Bronchial epithelial cell (primary cell): ENCODE measurements at regions not wholly inside any gene's neighbourhood (a gene's known extent, or its start where the extent isn't known, plus 50 kb on each side); places are given as distances from the start of the nearest gene placed in this dataset.

ENCODE experiments used
- DNase-seq: peaks from one replicate; pipeline ENCODE4 v3.0.0-alpha.2; 2010; ENCODE audit warnings: low read depth
- FAIRE-seq: peaks from 2 replicates; lab custom pipeline; 2011; peaks lifted over from hg19 to GRCh38; lab: Jason Lieb, UNC
- H3K27me3 ChIP-seq: 2 replicates; pipeline ENCODE4 v1.5.1; 2011; ENCODE audit warnings: low read length; ENCODE audit not compliant: control insufficient read depth, insufficient read depth
- H3K36me3 ChIP-seq: 2 replicates; pipeline ENCODE4 v1.5.1; 2011; ENCODE audit warnings: low read length; ENCODE audit not compliant: control insufficient read depth, insufficient read depth
- H3K4me3 ChIP-seq: 2 replicates; pipeline ENCODE4 v1.5.1; 2011; ENCODE audit warnings: mild to moderate bottlenecking, low read depth, low read length, control low read depth
- TF ChIP-seq, protein P1 (sequence below): IDR thresholded peaks from 2 replicates; pipeline ENCODE4 v1.5.1; 2011; ENCODE audit warnings: mild to moderate bottlenecking, moderate library complexity, low read length, control low read depth, inconsistent platforms; ENCODE audit not compliant: insufficient read depth, severe bottlenecking

DNA sequence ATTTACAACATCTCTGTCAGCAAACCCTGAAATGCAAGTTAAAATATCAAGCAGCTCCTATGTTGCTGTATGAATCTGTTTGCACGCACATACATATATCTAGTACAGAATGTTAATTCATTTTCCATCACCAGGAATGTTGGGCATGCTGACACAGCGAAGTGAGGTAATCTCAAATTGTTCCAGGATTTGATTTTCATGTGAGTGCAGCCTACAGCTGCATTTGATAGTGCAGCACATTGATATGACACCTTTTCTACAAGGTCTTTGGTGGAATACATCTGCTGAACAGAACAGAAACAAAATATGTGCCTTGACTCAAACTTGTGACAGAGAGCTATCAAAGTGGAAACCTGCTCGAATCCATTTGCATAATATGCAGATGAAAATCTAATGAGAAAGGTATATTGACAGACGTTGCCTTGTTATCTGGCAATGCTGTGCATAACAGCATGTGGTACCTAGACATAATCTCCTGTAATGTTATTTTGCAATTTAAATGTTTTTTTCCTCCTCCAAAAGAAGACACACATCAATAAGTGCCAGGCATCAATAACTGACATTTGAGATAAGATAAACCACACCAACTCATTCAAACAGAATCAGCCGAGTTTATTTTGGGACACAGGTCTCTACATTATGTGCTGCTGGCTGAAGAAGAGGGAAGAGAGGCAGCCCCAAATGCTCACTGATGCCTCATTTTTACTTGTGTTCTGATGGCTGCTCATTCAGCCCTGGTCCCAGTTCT is 512.2 kb downstream of the ZNF608 start:
- no peak overlapping the region for H3K4me3 ChIP-seq
- no peaks in the 10 kb centered on the region for H3K36me3 ChIP-seq
- no peaks in the 10 kb centered on the region for H3K27me3 ChIP-seq
- TF ChIP-seq, protein P1, sequence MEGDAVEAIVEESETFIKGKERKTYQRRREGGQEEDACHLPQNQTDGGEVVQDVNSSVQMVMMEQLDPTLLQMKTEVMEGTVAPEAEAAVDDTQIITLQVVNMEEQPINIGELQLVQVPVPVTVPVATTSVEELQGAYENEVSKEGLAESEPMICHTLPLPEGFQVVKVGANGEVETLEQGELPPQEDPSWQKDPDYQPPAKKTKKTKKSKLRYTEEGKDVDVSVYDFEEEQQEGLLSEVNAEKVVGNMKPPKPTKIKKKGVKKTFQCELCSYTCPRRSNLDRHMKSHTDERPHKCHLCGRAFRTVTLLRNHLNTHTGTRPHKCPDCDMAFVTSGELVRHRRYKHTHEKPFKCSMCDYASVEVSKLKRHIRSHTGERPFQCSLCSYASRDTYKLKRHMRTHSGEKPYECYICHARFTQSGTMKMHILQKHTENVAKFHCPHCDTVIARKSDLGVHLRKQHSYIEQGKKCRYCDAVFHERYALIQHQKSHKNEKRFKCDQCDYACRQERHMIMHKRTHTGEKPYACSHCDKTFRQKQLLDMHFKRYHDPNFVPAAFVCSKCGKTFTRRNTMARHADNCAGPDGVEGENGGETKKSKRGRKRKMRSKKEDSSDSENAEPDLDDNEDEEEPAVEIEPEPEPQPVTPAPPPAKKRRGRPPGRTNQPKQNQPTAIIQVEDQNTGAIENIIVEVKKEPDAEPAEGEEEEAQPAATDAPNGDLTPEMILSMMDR = no peak
- DNase-seq (no peak), FAIRE-seq (no peak)

DNA sequence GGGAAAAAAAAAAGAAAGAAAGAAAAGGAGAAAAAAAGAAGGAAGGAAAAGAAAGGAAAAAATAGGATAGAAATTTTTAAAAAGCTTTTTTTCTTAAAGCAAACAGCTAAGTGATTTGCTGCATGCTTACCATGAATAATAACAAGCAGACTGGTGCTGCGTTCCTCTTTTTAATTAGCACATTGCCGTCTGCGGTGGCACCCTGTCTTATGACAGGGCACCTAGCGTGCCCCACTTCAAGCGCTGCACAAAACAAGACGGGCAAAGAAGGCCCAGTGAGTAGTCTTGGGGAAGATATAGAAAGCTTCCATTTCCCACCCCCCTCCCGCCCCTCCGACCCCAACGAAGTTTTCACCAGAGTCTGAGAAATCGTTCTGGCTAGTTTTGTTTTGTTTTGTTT is 513.9 kb downstream of the ZNF608 start:
- H3K4me3 ChIP-seq = no peak overlapping the region
- TF ChIP-seq, protein P1 = no peak
- H3K27me3 ChIP-seq = no peaks in the 10 kb centered on the region
- DNase-seq (no peak), FAIRE-seq (no peak)
- H3K36me3 ChIP-seq = no peaks in the 10 kb centered on the region

DNA sequence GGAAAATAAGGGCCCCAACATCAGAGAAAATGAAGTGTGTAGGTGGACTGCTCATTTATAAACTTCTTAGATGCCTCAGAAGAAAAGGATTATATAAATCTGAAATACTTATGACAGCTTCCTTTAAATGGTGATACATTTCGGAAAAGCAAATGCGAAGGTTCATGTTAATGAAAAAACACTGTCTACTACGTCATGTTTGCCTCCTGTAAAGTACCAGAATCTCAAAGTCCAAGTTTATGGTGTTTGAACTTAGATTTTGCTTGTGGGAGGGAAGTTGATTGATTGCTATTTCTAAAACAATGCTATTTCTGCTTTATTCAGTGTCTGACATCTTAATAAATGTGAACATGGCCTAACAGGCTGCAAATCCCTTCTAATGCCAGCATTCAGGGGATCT is 514.6 kb downstream of the ZNF608 start:
- FAIRE-seq = no peak
- TF ChIP-seq, protein P1 = no peak
- H3K27me3 ChIP-seq = no peaks in the 10 kb centered on the region

DNA sequence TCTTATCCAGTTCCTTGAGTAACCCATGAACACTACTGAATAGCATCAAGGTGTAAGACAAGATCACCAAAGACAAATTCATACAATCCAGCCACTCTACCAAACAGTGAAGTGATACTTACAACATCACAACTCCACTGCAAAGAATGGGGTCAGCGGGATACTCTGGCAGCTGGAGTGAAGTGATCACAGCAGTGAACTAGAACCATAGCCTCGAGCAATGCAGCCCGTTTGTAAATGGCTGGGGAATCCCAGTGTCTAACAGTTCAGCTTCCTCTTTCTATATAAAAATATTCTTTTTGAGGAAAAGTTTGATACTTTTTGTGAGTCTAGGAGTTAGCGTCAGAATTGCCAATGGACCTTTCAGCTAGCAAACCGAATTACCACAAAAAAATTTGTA is 515.2 kb downstream of the ZNF608 start:
- Histone ChIP-seq H3K27me3 (no peaks in the 10 kb centered on the region), H3K36me3 (no peaks in the 10 kb centered on the region), H3K4me3 (no peak overlapping the region)
- no peak for DNase-seq
- FAIRE-seq = no peak
- TF ChIP-seq, protein P1 = no peak

More for the DNA sequence above, 514.6 kb downstream of the ZNF608 start:
- H3K36me3 ChIP-seq = no peaks in the 10 kb centered on the region
- no peak overlapping the region for H3K4me3 ChIP-seq
- DNase-seq = no peak

DNA sequence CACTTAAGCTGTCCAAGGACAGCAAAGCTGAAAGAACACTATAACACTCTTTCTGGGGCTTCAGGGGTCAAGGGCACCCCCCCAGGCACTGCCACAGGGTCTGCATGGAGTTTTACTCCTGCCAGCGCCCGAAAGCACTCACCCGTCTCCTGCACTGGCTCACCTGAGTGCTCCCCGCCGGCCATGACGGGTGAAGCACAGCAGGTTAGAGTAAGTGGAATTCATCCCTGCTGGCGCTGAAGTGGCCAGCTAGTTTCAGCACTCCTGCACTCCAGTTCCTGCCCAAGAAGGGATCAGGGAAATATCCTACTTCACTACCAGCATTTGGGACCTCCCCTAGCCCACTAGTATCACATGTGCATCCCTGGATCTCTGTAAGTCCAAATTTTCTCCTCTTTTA is 516.0 kb downstream of the ZNF608 start:
- no peak overlapping the region for H3K4me3 ChIP-seq
- DNase-seq = no peak
- H3K36me3 ChIP-seq = no peaks in the 10 kb centered on the region
- no peak for FAIRE-seq
- H3K27me3 ChIP-seq = no peaks in the 10 kb centered on the region
- TF ChIP-seq, protein P1 = no peak

DNA sequence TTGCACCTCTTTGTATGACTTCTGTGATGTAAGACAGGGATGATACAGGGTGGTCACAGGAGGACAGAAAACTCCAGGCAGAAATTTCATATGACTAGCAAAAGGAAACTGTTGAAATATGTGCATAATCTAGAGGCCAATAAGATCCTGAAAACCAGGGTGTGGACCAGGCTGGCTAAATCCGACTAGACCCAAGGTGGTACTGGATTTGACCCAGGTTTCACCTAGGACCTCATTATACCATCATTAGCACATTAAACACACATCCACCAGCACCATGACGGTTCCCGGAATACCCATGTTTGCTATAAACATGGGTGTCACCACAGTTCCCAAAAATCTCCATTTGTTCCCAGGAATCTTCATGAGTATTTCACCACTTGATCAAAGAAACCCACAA is 517.1 kb downstream of the ZNF608 start:
- TF ChIP-seq, protein P1 = no peak

More for the DNA sequence above, 517.1 kb downstream of the ZNF608 start:
- DNase-seq (no peak), FAIRE-seq (peak; percentile 47)
- Histone ChIP-seq H3K4me3 (no peak overlapping the region), H3K36me3 (no peaks in the 10 kb centered on the region), H3K27me3 (no peaks in the 10 kb centered on the region)
